Left ventricle myocardium superior (tissue), 1 donor: ENCODE measurements at regions not wholly inside any gene's neighbourhood (a gene's known extent, or its start where the extent isn't known, plus 50 kb on each side); places are given as distances from the start of the nearest gene placed in this dataset.
A peak's percentile ranks its signal among the peaks of the same experiment; 100 is the strongest.

ENCODE experiments used
- ATAC-seq: fragments of 200-7000 bp; cut with Tn5 transposase; one replicate; pipeline ENCODE4 v1.9.1; 2020; ENCODE audit warnings: mild to moderate bottlenecking, moderate library complexity
- DNase-seq: peaks from one replicate; pipeline ENCODE4 v3.0.0-alpha.2; 2020
- intact Hi-C: fragments of 100-400 bp; cut with micrococcal nuclease; formaldehyde crosslinking; loops from one replicate; pipeline ENCODE4 v1.11.0; 2022
- donor health status: DM: no; HTN: yes; CAD: no; lungs with severe emphysema.

DNA sequence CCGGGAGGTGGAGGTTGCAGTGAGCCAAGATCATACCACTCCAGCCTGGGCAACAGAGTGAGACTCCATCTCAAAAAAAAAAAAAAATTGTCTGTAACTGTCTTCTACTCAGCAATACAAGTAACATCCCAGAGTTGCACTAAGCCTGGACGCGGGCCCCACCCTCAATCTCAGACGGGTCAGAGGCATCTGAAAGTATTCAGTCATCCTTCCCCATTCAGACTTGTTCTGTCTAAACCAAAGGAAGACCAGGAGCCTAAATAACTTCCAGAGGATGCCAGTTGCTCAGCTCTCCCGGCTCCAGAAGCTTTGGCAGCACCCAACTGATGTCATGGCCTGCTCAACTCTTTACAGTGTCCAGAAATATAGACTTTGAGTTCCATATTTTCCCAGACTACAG, 218.6 kb downstream of the AUH start:
- ATAC-seq (no peak), DNase-seq (no peak)
- intact Hi-C loops, result no loop called here

DNA sequence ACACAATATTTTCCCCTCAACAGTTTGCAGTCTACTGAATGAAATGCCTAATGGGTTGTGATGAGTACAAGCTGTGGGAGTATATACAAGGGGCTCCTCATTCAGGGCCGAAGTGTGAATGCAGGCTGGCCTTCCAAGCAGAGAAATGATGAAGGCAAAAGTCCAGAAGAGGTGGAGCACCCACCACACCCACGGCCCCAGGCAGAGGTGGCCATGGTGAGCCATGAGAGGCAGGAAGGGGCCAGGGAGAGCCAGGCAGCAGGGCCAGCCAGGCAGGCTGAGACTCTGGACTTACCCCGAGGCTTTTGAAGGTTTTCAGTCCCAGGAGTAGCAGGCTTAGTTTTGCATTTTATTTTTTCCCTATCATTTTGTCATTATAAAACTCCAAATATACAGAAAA, 218.1 kb downstream of the AUH start:
- ATAC-seq (no peak), DNase-seq (no peak)
- intact Hi-C loops, result no loop called here

DNA sequence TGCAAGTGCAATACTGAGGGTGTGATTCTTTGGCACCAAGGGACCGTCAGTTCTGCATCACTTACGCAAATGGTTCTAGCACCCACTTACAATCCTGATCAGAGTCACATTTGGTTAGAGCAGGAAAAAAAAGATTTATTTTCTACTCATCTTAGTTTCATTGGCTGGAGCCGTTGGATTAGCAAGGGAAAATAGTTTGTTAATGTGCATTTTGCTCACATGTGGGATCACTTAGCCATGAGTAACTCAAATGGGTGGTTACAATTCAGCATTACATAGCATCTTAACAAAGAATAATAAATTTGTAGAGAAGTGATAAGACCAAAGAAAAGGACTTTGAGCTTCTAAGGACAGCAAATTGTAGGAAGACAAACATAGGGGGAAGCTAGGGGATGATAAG, 216.9 kb downstream of the AUH start:
- intact Hi-C loops, result no loop called here
- ATAC-seq (no peak), DNase-seq (no peak)

DNA sequence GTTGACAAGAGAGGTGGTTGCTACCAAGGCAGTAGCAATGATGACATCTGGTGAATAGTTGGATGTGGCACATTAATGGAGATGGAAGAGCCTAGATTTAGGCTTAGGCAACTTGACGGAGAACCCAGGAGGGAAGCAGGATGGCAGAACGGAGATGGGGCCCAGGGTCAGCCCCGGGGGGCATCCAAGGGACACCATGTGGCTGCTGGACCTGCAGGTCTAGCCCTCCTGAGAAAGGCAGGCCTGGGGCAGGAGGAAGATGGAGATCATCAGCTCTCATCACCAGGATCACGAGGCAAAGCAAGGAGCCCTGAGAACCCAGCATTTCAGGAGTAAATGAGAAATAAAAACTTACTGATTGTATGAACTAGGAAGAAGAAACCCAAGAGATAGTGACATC, 216.2 kb downstream of the AUH start:
- intact Hi-C loops, result no loop called here
- DNase-seq (no peak), ATAC-seq (no peak)

DNA sequence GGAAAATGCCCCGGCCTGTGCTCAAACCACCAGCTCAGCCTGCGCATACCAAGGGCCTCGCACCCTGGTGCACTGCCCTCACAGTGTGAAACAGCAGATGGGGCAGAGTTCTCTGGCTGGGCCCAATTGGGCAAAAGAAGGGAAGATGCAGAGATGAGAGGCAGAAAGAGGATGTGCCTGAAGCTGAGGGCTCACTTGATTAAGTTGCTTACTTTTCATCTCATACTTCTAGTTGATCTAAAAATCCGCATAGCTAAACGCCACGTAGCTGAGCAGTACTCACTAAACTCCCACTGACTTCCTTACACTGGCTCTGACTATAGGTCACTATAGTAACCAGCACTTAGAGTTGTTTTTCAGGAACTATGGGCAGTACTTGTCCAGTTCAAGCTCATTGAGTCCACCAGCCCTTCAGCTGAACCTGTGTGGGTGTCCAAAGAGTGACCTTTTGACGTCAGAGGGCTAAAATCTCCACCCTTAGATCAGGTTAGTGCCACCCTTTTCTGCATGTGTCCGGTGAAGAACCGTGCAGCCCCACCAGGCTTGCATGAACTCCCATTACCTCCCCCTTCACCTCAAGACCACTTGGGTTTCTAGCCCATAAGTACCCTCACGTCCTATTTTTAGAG, 215.2 kb downstream of the AUH start:
- ATAC-seq (peak; percentile 41), DNase-seq (no peak)
- intact Hi-C loops, result no loop called here

DNA sequence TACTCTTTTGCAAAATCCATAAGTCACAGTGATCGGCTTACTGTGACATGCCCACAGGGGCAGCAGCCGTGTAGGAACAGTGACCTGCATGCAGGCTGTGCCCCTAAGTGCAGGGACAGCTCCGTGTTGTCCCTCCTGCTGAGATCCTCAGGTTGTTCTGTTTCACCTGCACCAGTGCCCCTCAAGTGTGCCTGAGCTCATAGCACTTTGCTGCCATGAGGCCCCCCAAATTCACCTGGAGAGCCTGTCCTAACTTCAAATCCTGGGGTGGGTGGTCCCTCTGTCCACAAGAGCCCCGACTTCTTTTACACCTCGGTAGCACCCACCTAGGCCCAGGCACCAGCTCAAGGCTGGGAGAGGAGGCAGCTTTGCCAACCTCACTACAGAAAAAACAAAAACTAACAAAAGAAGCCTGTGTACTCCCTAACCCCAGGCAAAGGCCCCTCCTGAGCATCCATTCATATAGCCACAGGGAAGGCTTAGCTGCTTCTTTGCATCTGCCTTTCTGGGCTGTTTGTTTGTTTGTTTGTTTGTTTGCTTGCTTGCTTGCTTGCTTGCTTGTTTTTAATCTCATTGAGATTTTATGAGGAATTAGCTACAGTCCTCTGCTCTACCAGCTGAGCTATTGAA, 214.5 kb downstream of the AUH start:
- DNase-seq (no peak), ATAC-seq (no peak)
- intact Hi-C loops, result no loop called here

DNA sequence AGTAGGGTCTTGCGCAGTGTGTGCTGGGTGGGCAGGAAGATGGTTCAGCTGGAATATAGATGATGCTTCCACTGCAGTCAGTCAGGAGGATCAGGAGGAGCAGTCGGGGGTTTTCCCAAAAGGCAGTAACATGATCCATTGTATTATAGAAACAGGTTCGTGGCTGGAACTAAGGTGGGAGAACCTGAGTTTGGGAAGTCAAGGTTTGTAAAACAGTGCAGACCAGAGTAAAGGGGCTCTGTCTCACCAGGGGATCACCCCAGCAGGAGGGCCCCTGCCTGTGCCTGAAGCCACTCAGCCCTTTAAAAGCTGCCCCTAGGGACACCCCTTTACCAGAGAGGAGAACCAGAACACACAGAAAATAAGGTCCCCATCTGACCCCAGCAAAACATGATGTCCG, 213.4 kb downstream of the AUH start:
- no peak for DNase-seq
- no peak for ATAC-seq
- intact Hi-C loops, result no loop called here

DNA sequence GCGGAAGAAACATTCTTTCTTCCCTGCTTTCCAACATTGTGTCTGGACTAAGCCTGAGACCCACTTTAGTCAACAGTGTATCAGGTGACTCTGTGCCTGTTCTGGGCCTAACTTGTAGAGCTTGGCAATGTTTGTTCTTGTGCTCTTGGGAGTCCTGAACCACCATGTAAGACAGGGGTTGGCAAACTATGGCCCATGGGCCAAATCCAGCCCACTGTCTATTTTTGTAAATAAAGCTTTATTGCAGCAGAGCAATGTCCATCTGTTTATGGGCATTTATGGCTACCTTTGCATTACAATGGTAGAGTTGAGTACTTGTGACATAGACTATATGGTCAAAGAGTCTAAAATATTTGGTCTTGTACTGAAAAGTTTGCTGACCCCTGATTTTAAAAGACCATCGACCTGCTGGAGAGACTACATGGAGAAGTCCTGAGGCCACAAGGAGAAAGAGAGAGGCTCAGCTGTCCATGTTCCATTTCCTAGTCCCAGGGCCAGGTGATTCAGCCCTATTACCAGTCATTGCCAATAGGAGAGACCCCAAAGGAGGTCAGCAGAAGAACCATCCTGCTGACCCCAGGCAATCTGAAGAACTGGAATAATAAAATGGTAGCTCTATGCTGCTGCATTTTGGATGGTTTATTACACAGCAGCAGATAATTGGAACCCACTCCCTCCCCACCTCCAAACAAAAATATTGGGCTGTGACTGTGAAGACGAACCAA, 211.3 kb downstream of the AUH start:
- DNase-seq (no peak), ATAC-seq (no peak)
- intact Hi-C loops, result no loop called here

DNA sequence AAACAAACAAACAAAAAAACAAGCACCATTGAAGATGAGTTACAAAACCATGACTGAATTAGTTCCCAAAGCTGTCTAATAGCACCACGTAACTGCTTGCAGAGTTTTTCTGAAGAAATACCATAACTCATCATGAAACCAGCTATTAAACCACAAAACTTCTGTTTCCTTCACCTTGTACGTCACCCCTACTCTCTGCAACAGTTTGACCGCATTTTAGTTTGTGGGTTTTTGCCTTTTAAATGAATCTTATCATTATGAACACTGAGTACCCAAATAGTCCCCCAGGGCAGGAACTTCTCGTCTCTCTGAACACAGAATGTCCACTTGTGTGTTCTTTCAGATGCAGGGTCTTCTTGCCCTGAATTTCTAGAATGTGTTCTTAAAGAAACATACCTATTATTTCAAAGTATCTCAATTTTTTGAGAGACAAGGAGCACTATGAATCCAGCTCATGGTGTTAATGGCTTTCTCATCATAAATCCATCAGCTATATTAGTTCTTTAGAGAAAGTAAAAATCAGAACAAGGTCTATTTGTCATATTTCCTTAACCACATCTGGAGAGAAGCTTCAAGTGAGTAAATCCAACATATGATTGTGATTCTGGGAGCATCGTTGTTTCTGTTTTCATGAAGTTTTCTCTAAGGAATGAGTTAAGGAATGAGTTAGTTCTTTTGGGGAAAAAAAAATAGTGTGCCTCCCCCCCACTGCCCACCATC, 210.6 kb downstream of the AUH start:
- ATAC-seq (no peak), DNase-seq (no peak)
- intact Hi-C loops, result no loop called here

DNA sequence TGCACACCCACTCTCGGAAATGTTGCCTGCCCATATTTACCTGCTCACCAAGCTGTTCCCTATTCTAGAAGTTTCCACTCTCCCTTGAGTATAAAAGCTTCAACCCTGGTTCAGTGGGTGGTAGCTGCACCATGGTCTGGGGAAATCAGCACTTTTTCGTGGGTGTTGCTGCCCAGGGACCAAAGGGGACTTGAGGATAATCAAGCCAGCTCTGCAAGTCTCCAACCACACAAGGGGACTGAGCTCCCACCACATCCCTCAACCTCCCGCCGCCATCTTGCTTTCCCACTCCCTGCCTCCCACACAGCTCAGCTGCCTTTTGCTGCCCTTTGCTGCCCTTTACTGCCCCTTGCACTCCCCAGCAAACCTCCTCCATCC, 210.0 kb downstream of the AUH start:
- no peak for DNase-seq
- intact Hi-C loops, result no loop called here
- no peak for ATAC-seq

DNA sequence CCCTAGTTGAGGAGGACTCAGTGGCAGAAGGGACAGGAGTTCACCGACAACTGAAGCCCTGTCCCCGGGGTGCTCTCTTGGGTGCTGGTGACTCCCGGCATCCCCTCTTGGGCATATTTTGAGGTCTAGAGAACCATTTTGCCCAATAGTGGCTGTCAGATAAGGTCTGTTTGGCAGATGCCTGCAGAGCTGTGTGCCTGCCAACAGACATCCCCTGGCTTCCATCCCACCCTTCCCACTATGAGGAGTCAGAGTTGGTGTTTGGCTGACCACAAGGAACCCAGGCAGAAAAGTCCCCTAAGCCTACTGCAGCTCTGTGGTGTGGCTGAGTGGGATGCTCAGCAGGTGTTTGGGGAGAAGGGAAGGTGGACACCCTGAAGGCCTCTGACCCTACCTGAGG, 207.0 kb downstream of the AUH start:
- DNase-seq (no peak), ATAC-seq (peak; percentile 56)
- intact Hi-C loops, result no loop called here

DNA sequence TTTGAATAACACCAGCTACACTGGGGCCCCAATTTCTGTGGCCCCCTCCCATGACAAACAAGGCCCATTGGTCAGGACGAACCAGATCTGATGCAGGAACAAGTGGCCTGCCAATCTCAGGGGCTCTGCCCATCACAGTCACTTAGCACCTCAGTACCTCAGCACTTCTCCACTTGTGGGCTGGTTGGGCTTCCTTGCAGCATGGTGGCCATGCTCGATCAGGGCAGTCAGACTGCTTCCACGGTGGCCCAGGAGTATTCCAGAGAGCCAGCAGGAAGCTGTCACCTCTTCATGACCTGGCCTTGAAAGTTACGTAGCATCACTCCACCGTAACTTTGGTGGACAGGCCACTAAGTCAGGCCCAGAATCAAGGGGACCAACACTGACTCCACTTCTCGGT, 206.5 kb downstream of the AUH start:
- ATAC-seq (no peak), DNase-seq (no peak)
- intact Hi-C loops, result no loop called here

DNA sequence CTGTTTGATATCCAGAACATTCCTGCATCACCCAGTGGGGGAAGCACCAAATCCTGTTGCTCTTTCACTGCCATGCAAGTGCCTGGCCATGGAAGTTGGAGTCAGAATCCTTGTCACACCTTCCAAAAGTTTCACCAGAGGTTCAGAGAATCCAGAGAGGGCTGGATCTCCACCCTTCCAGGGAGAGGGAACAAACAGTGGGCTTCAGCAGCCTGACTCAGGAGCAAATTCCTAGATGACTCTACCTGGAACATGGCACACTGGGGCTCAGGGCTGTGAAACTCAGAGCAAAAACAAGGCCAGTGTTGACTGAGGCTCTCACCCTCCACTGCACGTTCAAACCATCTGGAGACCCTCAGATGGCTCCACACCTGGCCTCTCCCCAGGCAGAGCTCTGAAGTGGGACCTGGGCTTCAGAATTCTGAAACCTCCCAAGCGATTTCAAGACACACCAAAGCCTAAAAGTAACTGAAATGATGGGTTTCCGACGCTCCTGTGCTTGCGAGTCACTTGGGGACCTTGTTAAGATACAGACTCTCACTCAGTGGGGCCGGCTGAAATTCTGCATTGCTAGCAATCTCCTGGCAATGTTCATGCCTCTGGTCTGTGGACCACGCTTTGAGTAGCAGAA, 205.9 kb downstream of the AUH start:
- ATAC-seq (no peak), DNase-seq (no peak)
- intact Hi-C loops, result no loop called here

DNA sequence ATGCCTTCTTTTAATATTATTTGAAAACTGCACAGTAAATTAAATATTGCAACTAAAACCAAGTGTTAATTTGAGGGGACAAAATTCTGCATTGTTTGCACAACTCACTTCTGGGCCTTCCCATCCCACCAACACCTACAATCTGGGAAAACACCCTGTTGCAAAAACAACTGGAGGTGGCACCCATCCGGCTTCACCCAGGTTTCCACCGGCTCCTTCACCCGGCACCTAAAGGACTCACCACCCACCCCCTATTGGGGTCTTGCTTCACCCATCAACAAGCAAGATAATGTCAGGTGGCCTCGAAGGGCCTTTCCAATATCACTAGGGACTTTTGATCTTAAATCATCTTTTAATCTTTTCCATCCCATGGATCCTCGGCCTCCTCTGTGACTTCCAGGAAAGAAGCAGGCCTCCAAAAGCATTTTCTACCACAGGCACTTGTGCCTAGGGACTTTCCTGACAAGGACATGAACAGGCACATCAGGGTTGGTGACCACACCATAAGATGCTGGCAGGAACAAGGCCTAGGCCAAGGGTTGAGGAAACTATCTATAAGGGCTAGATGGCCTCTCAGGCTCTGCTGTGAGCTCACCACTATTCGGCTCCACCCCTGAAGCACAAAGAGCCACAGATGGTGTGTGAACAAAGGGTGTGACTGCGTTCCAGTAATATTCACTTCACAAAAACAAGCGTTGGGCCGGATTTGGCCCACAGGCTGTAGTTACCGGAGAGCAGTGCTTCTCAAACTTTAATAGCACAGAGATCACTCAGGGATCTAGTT, 205.1 kb downstream of the AUH start:
- intact Hi-C loops, result no loop called here

DNA sequence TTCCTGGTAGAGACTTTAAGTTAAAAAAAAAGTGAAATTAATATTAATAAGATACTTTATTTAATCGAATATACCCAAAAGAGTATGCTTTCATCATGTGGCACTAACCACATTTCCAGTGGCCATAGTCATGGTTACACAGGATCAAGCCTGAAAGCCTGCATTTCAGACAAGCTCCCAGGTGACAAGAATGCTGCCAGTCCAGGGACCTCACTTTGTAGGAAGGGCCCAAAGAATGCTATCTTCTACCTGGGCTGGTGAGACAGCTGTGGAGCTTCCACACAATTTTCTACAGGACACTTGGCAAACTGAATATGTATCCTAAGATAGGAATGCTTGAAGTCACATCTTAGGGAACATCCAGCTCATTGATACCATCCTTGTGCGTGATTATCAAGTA, 203.8 kb downstream of the AUH start:
- ATAC-seq (no peak), DNase-seq (no peak)
- intact Hi-C loops, result no loop called here

More for the DNA sequence above, 205.1 kb downstream of the AUH start:
- no peak for DNase-seq
- no peak for ATAC-seq

DNA sequence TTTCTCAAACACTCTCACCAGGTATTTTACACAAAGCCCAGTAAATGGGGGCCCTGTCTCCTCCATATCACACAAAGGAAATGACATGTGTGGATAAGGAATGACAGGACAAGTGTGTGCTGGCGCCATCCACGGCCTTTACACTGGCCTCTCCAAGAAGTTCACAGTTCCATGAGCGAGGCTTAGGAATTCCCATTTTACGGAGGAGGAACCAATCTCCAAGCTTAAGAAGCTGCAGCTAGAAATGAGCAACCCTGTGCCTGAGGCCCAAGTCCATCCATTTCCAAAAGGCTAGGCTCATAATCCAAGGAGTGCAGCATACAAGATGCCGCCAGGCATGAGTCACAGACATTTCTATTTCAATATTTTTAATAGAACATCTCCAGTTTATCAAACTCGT, 203.4 kb downstream of the AUH start:
- ATAC-seq, result no peak
- intact Hi-C loops, result no loop called here
- no peak for DNase-seq

DNA sequence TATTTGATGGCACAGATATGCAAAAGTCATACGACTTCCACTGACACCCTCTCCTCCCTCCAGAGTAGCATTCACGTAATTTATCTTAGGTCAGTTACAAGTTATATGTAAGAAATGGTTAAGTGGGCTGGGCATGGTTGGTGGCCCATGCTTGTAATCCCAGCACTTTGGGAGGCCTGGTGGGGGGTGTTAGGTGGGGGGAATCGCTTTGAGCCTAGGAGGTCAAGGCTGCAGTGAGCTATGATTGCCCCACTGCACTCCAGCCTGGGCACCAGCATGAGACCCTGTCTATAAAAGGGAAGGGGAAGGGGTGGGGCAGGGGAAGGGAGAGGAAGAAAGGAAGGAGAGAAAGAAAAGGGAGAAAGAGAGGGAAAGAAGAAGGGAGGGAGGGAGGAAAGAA, 202.8 kb downstream of the AUH start:
- DNase-seq (no peak), ATAC-seq (no peak)
- intact Hi-C loops, result no loop called here

DNA sequence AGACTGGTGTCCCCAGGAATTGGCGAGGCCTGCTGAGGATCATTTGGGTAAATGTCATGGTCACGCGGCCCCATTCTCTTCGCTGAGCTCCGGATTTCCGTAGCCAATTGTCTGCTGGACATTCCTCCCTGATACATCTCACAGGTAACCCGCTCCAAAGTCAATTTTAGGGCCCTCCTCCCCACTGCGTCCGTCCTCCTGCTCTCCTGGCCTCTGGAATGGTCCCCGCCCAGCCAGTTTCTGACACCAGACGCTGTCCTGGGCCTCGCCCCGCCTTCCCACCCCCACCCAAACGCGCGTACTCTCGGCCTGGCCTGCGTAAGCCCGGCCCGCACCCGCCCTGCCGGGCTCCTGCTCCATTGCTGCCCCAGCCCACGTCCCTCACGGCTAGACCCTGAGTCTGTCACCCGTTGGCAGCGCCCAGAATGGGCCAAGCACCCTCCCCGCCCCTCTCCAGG, 202.0 kb downstream of the AUH start:
- peak; percentile 81 for ATAC-seq
- DNase-seq, result peak; percentile 74
- intact Hi-C loops, result no loop called here

DNA sequence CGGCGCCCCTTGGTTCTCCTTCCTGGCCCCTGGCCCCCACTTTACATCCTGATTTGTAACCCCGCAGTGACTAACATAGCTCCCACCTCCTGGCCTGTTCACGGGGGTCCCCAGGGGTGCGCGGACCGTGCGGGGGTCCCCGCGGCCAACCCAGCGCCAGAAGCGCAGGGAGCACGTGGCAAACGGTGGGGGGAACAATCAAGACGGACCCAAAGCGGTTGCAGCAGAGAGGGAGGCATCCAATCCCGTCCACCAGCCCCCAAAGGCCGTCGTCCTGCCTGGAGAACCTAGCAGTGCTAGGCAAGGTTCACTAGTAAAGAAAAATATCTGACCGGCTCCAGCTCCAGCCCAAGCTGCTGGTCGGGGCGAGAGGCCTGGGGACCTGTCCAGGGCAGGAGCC, 201.5 kb downstream of the AUH start:
- no peak for DNase-seq
- ATAC-seq, result peak; percentile 12
- intact Hi-C loops, result no loop called here
